Astrocyte (in vitro differentiated cells and primary cell): ENCODE measurements at regions not wholly inside any gene's neighbourhood (a gene's known extent, or its start where the extent isn't known, plus 50 kb on each side); places are given as distances from the start of the nearest gene placed in this dataset.

Experiments used
- CTCF ChIP-seq: IDR thresholded peaks from 2 replicates; pipeline ENCODE4 v1.5.1; 2011; ENCODE audit warnings: low read depth, mild to moderate bottlenecking, inconsistent platforms, low read length, moderate library complexity; ENCODE audit not compliant: insufficient read depth
- EZH2 ChIP-seq: IDR thresholded peaks from 2 replicates; pipeline ENCODE4 v1.6.1; 2012; ENCODE audit warnings: mild to moderate bottlenecking, low read length, inconsistent platforms; ENCODE audit not compliant: insufficient read depth

GRCh38 chrX:129144172-129145038 is 378.9 kb downstream of the SMARCA1 start:
- TF ChIP-seq CTCF (no peak), EZH2 (no peak)
